Chondrocyte (in vitro differentiated cells): ENCODE measurements at regions not wholly inside any gene's neighbourhood (a gene's known extent, or its start where the extent isn't known, plus 50 kb on each side); places are given as distances from the start of the nearest gene placed in this dataset.
A peak's percentile ranks its signal among the peaks of the same experiment; 100 is the strongest.

Experiments
- DNase-seq: peaks from one replicate; pipeline ENCODE4 v3.0.0; 2021; ENCODE audit warnings: mixed read lengths, low spot score
- H3K27ac Mint-ChIP-seq: one replicate; pipeline ENCODE4 v1.8.0; 2021; ENCODE audit warnings: mild to moderate bottlenecking, moderate library complexity, mixed read lengths; ENCODE audit not compliant: unreplicated experiment
- H3K27me3 Mint-ChIP-seq: 2 replicates; pipeline ENCODE4 v1.8.0; 2021; ENCODE audit warnings: low read depth, mixed read lengths
- H3K36me3 Mint-ChIP-seq: 2 replicates; pipeline ENCODE4 v1.8.0; 2021; ENCODE audit warnings: low read depth, mixed read lengths
- H3K4me1 Mint-ChIP-seq: 2 replicates; pipeline ENCODE4 v1.8.0; 2021; ENCODE audit warnings: low read depth, mild to moderate bottlenecking, mixed read lengths
- H3K4me3 Mint-ChIP-seq: one replicate; pipeline ENCODE4 v1.8.0; 2021; ENCODE audit warnings: mild to moderate bottlenecking, moderate library complexity, mixed read lengths; ENCODE audit not compliant: unreplicated experiment
- H3K9me3 Mint-ChIP-seq: 2 replicates; pipeline ENCODE4 v1.8.0; 2021; ENCODE audit warnings: low read depth, mixed read lengths
- TF ChIP-seq, protein P1 (sequence below): fragments of 200-600 bp; sonication (generic); IDR thresholded peaks from 2 replicates; pipeline ENCODE4 v1.5.0; 2021; ENCODE audit warnings: antibody characterized with exemption, mild to moderate bottlenecking, moderate library complexity

DNA sequence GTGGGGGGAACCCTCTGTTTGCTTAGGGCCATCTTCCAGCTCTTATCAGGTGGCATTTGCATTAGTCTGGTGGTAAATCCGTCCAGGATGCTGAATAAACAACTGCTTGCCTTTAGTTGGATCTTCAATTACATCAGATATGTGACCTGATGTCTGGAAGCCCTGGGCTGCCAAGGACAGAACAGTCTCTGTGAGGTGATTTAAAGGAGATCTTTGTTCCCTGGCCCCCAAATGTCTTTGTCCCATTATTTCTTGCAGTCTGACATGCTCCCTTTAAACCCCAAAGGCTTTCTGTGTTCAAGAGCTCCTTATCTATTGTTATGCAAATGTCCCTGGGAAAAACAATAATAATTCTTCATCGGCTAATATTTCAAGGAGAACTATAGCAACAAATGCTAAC, 84.6 kb upstream of the SPTLC3 start:
- Mint-ChIP-seq H3K4me3 (no peak overlapping the region), H3K4me1 (peaks cover 20% of the 10 kb centered on the region), H3K9me3 (peaks cover 5% of the 10 kb centered on the region), H3K27me3 (peaks cover 2% of the 10 kb centered on the region), H3K27ac (no peak overlapping the region), H3K36me3 (no peaks in the 10 kb centered on the region)
- TF ChIP-seq, protein P1, sequence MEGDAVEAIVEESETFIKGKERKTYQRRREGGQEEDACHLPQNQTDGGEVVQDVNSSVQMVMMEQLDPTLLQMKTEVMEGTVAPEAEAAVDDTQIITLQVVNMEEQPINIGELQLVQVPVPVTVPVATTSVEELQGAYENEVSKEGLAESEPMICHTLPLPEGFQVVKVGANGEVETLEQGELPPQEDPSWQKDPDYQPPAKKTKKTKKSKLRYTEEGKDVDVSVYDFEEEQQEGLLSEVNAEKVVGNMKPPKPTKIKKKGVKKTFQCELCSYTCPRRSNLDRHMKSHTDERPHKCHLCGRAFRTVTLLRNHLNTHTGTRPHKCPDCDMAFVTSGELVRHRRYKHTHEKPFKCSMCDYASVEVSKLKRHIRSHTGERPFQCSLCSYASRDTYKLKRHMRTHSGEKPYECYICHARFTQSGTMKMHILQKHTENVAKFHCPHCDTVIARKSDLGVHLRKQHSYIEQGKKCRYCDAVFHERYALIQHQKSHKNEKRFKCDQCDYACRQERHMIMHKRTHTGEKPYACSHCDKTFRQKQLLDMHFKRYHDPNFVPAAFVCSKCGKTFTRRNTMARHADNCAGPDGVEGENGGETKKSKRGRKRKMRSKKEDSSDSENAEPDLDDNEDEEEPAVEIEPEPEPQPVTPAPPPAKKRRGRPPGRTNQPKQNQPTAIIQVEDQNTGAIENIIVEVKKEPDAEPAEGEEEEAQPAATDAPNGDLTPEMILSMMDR, result no peak
- no peak for DNase-seq

GRCh38 chr20:12925210-12925755, 83.5 kb upstream of the SPTLC3 start:
- Mint-ChIP-seq H3K9me3 (peaks cover 5% of the 10 kb centered on the region), H3K36me3 (no peaks in the 10 kb centered on the region), H3K27ac (no peak overlapping the region), H3K4me1 (peaks cover 26% of the 10 kb centered on the region), H3K27me3 (peaks cover 2% of the 10 kb centered on the region), H3K4me3 (peak overlapping the region; percentile 58)
- no peak for DNase-seq
- TF ChIP-seq, protein P1, result peak; percentile 96

DNA sequence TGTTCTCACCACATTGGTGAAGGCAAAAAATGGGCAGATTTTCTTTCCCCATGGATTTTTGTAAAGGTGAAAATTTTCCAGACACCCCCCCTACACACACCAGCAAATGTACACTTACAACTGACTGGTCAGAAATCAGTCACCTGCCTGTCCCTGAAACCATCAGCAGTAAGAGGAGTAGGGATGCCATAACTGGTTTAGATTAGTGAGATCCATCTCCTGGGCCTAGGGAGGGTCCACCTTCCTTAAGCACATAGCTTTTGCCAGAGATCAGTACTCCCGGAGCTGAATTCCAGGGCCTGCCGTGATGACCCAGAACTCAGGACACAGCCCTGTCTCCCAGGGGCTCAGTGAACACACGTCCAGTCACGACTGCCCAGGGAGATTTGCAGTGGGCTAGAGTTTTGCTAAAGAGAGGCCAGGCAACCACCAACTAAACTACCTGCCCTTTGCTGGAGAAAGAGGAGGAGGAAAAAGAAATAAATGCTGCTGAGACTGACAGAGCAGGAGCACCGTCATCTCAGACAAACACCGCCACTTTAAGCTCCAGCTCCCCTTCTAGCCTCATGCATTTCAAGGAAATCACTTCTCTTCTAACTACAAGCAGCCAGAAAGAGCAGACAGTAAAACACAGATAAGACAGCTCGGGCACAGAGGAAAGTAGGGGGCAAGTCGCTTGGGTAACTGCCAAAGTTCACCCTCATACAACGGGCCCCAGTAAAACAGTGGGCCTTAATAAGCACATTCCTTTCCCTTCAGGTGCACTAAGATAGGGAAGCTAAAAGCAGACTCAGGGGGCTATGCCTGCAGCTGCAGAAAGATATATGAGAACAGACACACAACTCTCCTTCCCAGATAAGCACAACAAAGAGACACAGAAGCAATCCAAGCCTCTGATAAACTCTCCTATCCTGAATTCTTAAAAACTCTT, 82.6 kb upstream of the SPTLC3 start:
- TF ChIP-seq, protein P1, result no peak
- peaks cover 26% of the 10 kb centered on the region for H3K4me1 Mint-ChIP-seq
- DNase-seq, result no peak
- peaks cover 2% of the 10 kb centered on the region for H3K27me3 Mint-ChIP-seq
- H3K4me3 Mint-ChIP-seq, result no peak overlapping the region
- no peak overlapping the region for H3K27ac Mint-ChIP-seq
- H3K36me3 Mint-ChIP-seq, result no peaks in the 10 kb centered on the region
- H3K9me3 Mint-ChIP-seq, result peaks cover 5% of the 10 kb centered on the region

DNA sequence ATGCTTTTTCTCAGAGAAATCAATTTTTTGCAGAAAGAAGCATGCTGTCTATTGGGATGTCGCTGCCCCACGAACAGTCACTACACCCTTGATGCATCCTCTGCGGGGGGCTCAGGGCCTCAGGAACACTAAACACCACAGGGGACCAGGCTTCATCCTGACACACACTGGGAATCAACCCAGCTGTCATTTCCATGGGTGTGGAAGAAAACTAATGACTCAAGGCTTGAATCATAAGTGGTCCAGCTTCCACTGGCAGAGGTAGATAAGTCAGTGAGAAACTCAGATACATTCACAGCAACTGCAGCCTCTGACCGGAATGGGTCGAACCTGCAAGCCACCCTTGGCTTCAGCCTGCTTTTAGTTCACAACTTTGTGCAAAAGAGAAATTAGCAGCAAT, 81.3 kb upstream of the SPTLC3 start:
- TF ChIP-seq, protein P1, result no peak
- Mint-ChIP-seq H3K36me3 (no peaks in the 10 kb centered on the region), H3K4me3 (no peak overlapping the region), H3K4me1 (peaks cover 26% of the 10 kb centered on the region), H3K27me3 (no peaks in the 10 kb centered on the region), H3K9me3 (no peaks in the 10 kb centered on the region), H3K27ac (no peak overlapping the region)
- DNase-seq, result no peak

GRCh38 chr20:12928358-12928754, 80.4 kb upstream of the SPTLC3 start:
- H3K4me1 Mint-ChIP-seq, result peaks cover 26% of the 10 kb centered on the region
- DNase-seq, result no peak
- TF ChIP-seq, protein P1, result no peak

More at GRCh38 chr20:12928358-12928754, 80.4 kb upstream of the SPTLC3 start:
- H3K27ac Mint-ChIP-seq, result no peak overlapping the region
- H3K4me3 Mint-ChIP-seq, result no peak overlapping the region
- H3K27me3 Mint-ChIP-seq, result no peaks in the 10 kb centered on the region
- H3K36me3 Mint-ChIP-seq, result no peaks in the 10 kb centered on the region
- no peaks in the 10 kb centered on the region for H3K9me3 Mint-ChIP-seq
